GM21526 (cell line): ENCODE measurements at regions not wholly inside any gene's neighbourhood (a gene's known extent, or its start where the extent isn't known, plus 50 kb on each side); places are given as distances from the start of the nearest gene placed in this dataset.

Source experiments
- ATAC-seq: cut with Tn5 transposase; IDR thresholded peaks from one replicate; pipeline ENCODE4 v1.9.1; 2021; ENCODE audit warnings: moderate library complexity; ENCODE audit not compliant: unreplicated experiment, low FRiP score

DNA sequence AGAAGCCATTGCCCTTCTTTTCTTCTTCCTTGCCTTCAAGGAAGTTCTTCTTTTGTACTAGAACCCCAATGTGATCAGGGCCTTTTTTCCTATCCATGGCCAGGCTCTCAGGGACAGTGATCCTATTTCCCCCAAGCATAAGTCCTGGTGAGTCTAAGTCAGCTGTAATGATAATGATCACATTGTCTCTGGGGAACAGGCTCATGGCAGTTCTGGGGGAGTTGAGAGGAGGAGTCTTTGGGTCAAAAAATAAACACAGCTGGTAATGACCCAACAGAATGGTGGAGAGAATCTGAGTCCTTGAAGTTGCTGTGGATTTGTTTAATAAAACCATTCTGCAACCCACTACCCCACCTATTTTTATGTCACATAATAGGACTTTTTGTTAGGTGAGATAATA, 96.6 kb downstream of the SOCS6 start:
- no peak for ATAC-seq

DNA sequence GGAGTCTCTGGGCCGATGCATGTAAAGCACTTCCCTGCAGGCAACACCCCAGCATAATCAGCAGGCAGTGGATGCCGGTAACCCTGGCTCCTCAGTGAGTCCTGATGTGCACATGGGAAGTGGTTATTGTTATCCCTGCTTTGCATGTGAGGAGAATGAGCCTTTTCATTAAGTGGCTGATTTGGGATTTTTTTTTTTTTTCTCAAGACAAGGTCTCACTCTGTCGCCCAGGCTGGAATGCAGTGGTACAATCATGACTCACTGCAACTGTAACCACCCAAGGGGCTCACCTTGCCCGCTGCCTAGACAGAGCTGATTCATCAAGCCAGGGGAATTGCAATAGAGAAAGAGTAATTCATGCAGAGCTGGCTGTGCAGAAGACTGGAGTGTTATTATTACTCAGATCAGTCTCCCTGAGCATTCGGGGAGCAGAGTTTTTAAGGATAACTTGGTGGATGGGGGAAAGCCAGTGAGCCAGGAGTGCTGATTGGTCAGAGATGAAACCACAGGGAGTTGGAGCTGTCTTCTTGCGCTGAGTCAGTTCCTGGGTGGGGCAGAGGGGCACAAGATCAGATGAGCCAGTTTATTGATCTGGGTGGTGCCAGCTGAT, 95.4 kb downstream of the SOCS6 start:
- no peak for ATAC-seq

DNA sequence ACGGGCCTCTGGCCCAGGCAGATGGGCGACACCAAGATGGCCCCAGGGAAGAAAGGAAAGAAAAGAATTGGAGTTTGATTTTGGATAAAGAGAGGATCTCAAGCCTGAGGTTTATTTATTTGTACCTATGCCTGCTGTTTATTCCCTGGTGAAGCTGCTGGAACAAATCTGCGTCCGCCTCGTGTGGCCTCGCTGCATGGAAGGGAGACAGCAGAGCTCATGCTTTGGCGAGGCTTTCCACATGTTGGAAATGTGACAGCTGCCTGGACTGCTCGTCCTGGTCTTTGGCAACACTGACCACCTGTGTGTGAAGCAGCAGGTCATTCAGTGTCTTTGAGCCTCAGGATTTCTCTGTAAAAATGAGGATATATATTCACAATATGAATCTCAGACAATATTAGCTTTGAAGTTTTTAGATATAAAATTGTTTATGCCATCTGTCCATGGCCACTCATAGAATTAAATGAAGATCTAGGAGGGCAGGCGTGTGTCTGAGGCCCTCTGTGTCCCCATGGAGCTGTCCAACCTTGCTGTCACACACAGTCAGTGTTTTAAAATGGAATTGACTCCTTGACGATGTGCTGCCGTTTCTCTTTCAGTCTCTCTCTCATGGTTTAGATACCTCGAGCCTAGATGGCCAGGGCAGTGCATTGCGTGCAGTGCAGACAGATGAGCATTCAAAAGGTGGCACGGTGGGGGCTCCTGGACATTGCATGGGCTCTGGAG, 94.3 kb downstream of the SOCS6 start:
- no peak for ATAC-seq

DNA sequence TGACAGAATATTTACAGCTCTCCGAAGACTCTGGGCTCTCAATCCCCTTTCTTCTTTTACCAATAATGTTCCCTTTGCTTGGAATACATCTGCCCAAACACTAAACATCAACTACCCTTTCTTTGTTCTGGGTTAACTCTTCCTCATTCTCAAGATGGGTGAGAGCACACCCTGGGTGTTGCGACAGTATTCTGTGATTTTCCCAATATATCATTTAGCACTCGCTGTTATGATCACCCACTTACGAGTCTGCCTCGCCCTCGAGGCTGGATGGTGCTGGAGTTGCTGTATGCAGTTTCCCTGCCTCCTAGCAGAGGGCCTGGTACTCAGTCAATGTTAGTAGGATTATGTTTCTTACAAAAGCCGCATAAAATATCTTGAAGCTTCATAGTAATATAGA, 93.2 kb downstream of the SOCS6 start:
- no peak for ATAC-seq

DNA sequence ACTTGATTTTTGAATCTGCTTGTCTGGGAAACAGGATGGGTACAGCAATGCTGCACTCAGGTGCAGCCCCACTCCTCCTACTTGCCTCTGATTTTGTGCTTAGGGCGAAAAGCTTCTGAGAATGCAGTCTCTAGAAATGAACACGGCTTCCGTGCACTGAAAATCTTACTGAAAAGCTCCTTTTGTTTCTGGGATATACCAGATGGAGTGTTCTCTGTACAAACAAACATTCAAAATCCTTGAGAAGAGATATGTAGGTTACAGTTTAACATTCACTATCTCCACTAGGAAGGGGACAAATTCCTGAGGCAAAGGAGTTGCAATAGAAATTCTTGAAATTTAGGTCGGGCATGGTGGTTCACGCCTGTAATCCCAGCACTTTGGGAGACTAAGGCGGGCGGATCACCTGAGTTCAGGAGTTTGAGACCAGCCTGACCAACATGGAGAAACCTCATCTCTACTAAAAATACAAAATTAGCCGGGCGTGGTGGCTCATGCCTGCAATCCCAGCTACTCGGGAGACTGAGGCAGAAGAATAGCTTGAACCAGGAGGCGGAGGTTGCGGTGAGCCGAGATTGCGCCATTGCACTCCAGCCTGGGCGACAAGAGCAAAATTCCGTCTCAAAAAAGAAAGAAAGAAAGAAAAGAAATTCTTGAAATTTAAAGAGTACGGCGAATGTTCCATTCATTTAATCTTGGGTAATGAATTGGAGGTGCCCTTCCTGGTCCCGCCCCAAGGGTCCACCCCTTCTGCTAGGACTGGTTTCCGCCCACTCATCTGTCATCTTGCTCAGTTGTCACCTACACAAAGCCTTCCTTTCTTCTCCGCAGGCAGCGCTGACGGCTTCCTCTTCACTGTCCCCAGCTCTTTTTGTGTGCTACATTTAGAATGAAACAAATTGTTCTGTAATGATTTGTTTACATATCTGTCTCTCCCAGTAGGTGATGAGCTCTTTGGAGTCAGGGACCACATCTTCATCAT, 92.4 kb downstream of the SOCS6 start:
- ATAC-seq, result no peak
